SK-N-SH (cell line): ENCODE measurements at regions not wholly inside any gene's neighbourhood (a gene's known extent, or its start where the extent isn't known, plus 50 kb on each side); places are given as distances from the start of the nearest gene placed in this dataset.

Experiments used
- CTCF ChIA-PET: fragments of 300-600, 350-600 bp; formaldehyde crosslinking; extraction: SDS; loops from one replicate; lab custom pipeline; 2021; lab: Yijun Ruan, JAX
- POLR2A ChIA-PET: fragments of 350-600 bp; sonication (Branson Sonifier 250); formaldehyde crosslinking; extraction: SDS; loops from one replicate; lab custom pipeline; 2020; ENCODE audit warnings: antibody characterized with exemption, inconsistent platforms; lab: Yijun Ruan, JAX
- DNase-seq: peaks from one replicate; pipeline ENCODE4 v3.0.0; 2012
- H2AFZ ChIP-seq: fragments of 200-600 bp; sonication (generic); 2 replicates; pipeline ENCODE4 v1.8.1; 2016; ENCODE audit warnings: antibody characterized with exemption, mild to moderate bottlenecking, low read depth
- H3F3A ChIP-seq: fragments of 200-600 bp; sonication (generic); replicated peaks from 2 replicates; pipeline ENCODE3; 2016; ENCODE audit warnings: antibody characterized with exemption, mild to moderate bottlenecking; ENCODE audit not compliant: insufficient read depth
- H3K27ac ChIP-seq, 2 experiments: fragments of 200-500 bp in 1 of 2; fragments of 200-600 bp in 1 of 2; sonication (Bioruptor generic) in 1 of 2; sonication (generic), shearing (Covaris generic) in 1 of 2; 2 replicates each; pipeline versions ENCODE4 v1.5.1 to v1.6.1; 2014 to 2016; ENCODE audit warnings: low read depth in 2 of 2, inconsistent platforms in 1 of 2, low read length in 1 of 2, mild to moderate bottlenecking in 1 of 2, mixed read lengths in 1 of 2
- H3K27me3 ChIP-seq: fragments of 200-600 bp; sonication (generic), shearing (Covaris generic); 2 replicates; pipeline ENCODE4 v1.6.1; 2016; ENCODE audit warnings: mixed run types; ENCODE audit not compliant: insufficient read depth
- H3K36me3 ChIP-seq, 2 experiments: fragments of 200-500 bp in 1 of 2; fragments of 200-600 bp in 1 of 2; sonication (Bioruptor generic) in 1 of 2; sonication (generic) in 1 of 2; replicated peaks in 1 of 2; 2 replicates each; pipeline versions ENCODE3 to v1.5.1; 2014 to 2016; ENCODE audit warnings: low read length in 1 of 2, mild to moderate bottlenecking in 1 of 2; ENCODE audit not compliant: insufficient read depth in 2 of 2, control insufficient read depth in 1 of 2
- H3K4me1 ChIP-seq, 2 experiments: fragments of 200-500 bp in 1 of 2; fragments of 200-600 bp in 1 of 2; sonication (Bioruptor generic) in 1 of 2; sonication (generic), shearing (Covaris generic) in 1 of 2; 2 replicates each; pipeline versions ENCODE4 v1.5.1 to v1.6.1; 2014 to 2016; ENCODE audit warnings: low read depth in 1 of 2, low read length in 1 of 2, mixed run types in 1 of 2; ENCODE audit not compliant: insufficient read depth in 2 of 2, control insufficient read depth in 1 of 2
- H3K4me2 ChIP-seq: fragments of 200-600 bp; sonication (generic), shearing (Covaris generic); 2 replicates; pipeline ENCODE4 v1.6.1; 2017; ENCODE audit warnings: mixed run types
- H3K4me3 ChIP-seq, 2 experiments: fragments of 200-500 bp in 1 of 2; fragments of 200-600 bp in 1 of 2; sonication (Bioruptor generic) in 1 of 2; sonication (generic), shearing (Covaris generic) in 1 of 2; 2 replicates each; pipeline versions ENCODE4 v1.5.1 to v1.8.1; 2014 to 2016; ENCODE audit warnings: low read depth in 2 of 2, inconsistent platforms in 1 of 2, low read length in 1 of 2, mild to moderate bottlenecking in 1 of 2, mixed read lengths in 1 of 2, moderate library complexity in 1 of 2
- H3K79me2 ChIP-seq: fragments of 200-600 bp; sonication (generic); 2 replicates; pipeline ENCODE4 v1.8.1; 2017; ENCODE audit warnings: mild to moderate bottlenecking; ENCODE audit not compliant: insufficient read depth
- H3K9ac ChIP-seq: fragments of 200-600 bp; sonication (generic); 2 replicates; pipeline ENCODE4 v1.6.1; 2017; ENCODE audit warnings: mixed run types
- H3K9me2 ChIP-seq: fragments of 200-600 bp; sonication (generic); 2 replicates; pipeline ENCODE4 v1.6.1; 2017; ENCODE audit warnings: mixed run types
- H3K9me3 ChIP-seq: fragments of 200-600 bp; sonication (generic); 2 replicates; pipeline ENCODE4 v1.6.1; 2017; ENCODE audit warnings: mixed run types, mild to moderate bottlenecking, moderate library complexity
- H4K20me1 ChIP-seq: fragments of 200-600 bp; sonication (generic); 2 replicates; pipeline ENCODE4 v1.6.1; 2017; ENCODE audit warnings: mild to moderate bottlenecking, mixed run types; ENCODE audit not compliant: insufficient read depth
- CHD2 ChIP-seq: fragments of 150-350 bp; IDR thresholded peaks from 2 replicates; pipeline ENCODE4 v1.6.1; 2018; ENCODE audit warnings: low read length; ENCODE audit not compliant: partially characterized antibody
- ELF1 ChIP-seq: IDR thresholded peaks from 2 replicates; pipeline ENCODE4 v1.4.0; 2012
- EP300 ChIP-seq, 2 experiments: IDR thresholded peaks; 2 replicates each; pipeline versions ENCODE4 v1.4.0 to v1.6.1; 2012; ENCODE audit warnings: borderline replicate concordance in 1 of 2, low read depth in 1 of 2, low read length in 1 of 2
- FOSL2 ChIP-seq: IDR thresholded peaks from 2 replicates; pipeline ENCODE4 v1.4.0; 2012; ENCODE audit warnings: low read depth, mild to moderate bottlenecking, moderate library complexity, borderline replicate concordance
- GATA2 ChIP-seq: sonication (generic); formaldehyde crosslinking; IDR thresholded peaks from 2 replicates; pipeline ENCODE4 v1.5.0; 2020; ENCODE audit warnings: mild to moderate bottlenecking, missing genetic modification reagents
- MEF2A ChIP-seq: IDR thresholded peaks from 2 replicates; pipeline ENCODE4 v1.4.0; 2012; ENCODE audit warnings: low read depth, borderline replicate concordance
- NRF1 ChIP-seq: IDR thresholded peaks from 2 replicates; pipeline ENCODE4 v1.6.1; 2012; ENCODE audit warnings: low read depth, mild to moderate bottlenecking, low read length
- RAD21 ChIP-seq: IDR thresholded peaks from 2 replicates; pipeline ENCODE4 v1.6.1; 2012; ENCODE audit warnings: mild to moderate bottlenecking, low read length
- RCOR1 ChIP-seq: fragments of 150-350 bp; IDR thresholded peaks from 2 replicates; pipeline ENCODE4 v1.6.1; 2017; ENCODE audit warnings: antibody characterized with exemption, low read length
- RXRA ChIP-seq: IDR thresholded peaks from 2 replicates; pipeline ENCODE4 v1.4.0; 2012; ENCODE audit warnings: low read depth, mild to moderate bottlenecking, borderline replicate concordance
- TAF1 ChIP-seq: IDR thresholded peaks from 2 replicates; pipeline ENCODE4 v1.6.1; 2012; ENCODE audit warnings: low read depth, mild to moderate bottlenecking, low read length, moderate library complexity, borderline replicate concordance
- WGBS: methylation state at CpG from one replicate; pipeline ENCODE4 v1.1.6; 2017; ENCODE audit warnings: low lambda C conversion rate; 5-methylcytosine and 5-hydroxymethylcytosine counted together
- TF ChIP-seq, protein P1 (sequence below): fragments of 150-350 bp; IDR thresholded peaks from 2 replicates; pipeline ENCODE4 v1.6.1; 2017; ENCODE audit warnings: antibody characterized with exemption, low read length, low read depth, borderline replicate concordance
- TF ChIP-seq, protein P2 (sequence below): fragments of 200-600 bp; sonication (generic); IDR thresholded peaks from 2 replicates; pipeline ENCODE4 v1.6.1; 2017; ENCODE audit warnings: antibody characterized with exemption, mild to moderate bottlenecking, moderate library complexity

DNA sequence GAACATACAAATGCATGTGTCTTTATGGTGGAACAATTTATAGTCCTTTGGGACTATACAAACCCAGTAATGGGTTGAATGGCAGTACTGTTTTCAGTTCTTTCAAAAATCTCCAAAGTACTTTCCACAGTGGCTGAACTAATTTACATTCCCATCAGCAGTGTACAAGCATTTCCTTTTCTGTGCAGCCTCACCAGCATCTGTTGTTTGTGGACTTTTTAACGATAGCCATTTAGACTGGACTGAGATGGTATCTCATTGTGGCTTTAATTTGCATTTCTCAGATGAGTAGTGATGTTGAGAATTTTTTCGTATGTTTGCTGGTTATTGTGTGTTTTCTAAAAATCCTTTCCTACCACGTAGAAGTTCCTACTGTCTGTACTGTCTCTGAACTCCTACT lies 327.2 kb upstream of the ZFP64 start:
- H2AFZ ChIP-seq = no peak overlapping the region
- no peak overlapping the region for H3K4me2 ChIP-seq
- H4K20me1 ChIP-seq = no peaks in the 10 kb centered on the region
- no peak overlapping the region for H3K9ac ChIP-seq
- TF ChIP-seq TAF1 (no peak), EP300 (IDR thresholded peaks at IDR 0.05; ENCODE audit: borderline replicate concordance in 1 of 2, low read depth in 1 of 2, low read length in 1 of 2) (no peak), RAD21 (no peak), MEF2A (no peak), FOSL2 (no peak), NRF1 (no peak), ELF1 (no peak), RCOR1 (no peak), GATA2 (CRISPR knock-in tag) (no peak)
- TF ChIP-seq, protein P1, sequence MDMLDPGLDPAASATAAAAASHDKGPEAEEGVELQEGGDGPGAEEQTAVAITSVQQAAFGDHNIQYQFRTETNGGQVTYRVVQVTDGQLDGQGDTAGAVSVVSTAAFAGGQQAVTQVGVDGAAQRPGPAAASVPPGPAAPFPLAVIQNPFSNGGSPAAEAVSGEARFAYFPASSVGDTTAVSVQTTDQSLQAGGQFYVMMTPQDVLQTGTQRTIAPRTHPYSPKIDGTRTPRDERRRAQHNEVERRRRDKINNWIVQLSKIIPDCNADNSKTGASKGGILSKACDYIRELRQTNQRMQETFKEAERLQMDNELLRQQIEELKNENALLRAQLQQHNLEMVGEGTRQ = no peak
- CTCF ChIA-PET = no interaction called here
- H3K79me2 ChIP-seq = no peaks in the 10 kb centered on the region
- H3K9me3 ChIP-seq = no peaks in the 10 kb centered on the region
- no peak overlapping the region for H3K27ac ChIP-seq
- POLR2A ChIA-PET = no interaction called here
- H3K36me3 ChIP-seq = no peaks in the 10 kb centered on the region
- no peak overlapping the region for H3K4me3 ChIP-seq
- no peaks in the 10 kb centered on the region for H3K27me3 ChIP-seq
- DNase-seq = no peak
- no peaks in the 10 kb centered on the region for H3K9me2 ChIP-seq
- H3F3A ChIP-seq = no peaks in the 10 kb centered on the region
- H3K4me1 ChIP-seq = no peaks in the 10 kb centered on the region; a peak in 1 of 4 replicates
- WGBS = 22% methylated on average over 3 of the region's 3 CpGs

DNA sequence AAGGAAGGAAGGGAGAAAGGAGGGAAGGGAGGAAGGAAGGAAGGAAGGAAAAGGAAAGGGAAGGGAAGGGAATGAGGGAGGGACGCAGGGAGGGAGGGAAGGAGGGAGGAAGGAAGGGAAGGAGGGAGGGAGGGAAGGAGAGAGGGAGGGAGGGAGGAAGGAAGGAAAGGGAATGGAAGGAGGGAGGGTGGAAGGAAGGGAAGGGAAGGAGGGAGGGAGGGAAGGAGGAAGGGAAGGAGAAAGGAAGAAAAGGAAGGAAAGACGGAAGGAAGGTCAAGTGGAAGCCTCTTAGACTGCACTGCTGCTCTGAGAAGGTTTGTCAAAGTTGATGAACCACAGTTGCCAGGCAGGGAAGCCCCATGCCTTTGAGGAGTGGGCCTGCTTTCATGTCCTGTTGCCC lies 324.3 kb upstream of the ZFP64 start:
- H3K79me2 ChIP-seq = no peaks in the 10 kb centered on the region
- H3K9ac ChIP-seq = no peak overlapping the region
- no peaks in the 10 kb centered on the region for H3K36me3 ChIP-seq
- POLR2A ChIA-PET = no interaction called here
- no peak overlapping the region for H3K4me3 ChIP-seq
- 17% methylated on average over 2 of the region's 2 CpGs for WGBS
- H3K27ac ChIP-seq = no peak overlapping the region
- H3K27me3 ChIP-seq = no peaks in the 10 kb centered on the region
- H4K20me1 ChIP-seq = no peaks in the 10 kb centered on the region
- no peaks in the 10 kb centered on the region for H3F3A ChIP-seq
- H3K9me3 ChIP-seq = no peaks in the 10 kb centered on the region
- H3K4me1 ChIP-seq = no peaks in the 10 kb centered on the region; a peak in 1 of 4 replicates
- no peak overlapping the region for H3K4me2 ChIP-seq
- CTCF ChIA-PET = no interaction called here
- H2AFZ ChIP-seq = no peak overlapping the region
- DNase-seq = no peak
- no peaks in the 10 kb centered on the region for H3K9me2 ChIP-seq
- TF ChIP-seq RAD21 (no peak), EP300 (IDR thresholded peaks at IDR 0.05; ENCODE audit: borderline replicate concordance in 1 of 2, low read depth in 1 of 2, low read length in 1 of 2) (no peak), RXRA (no peak), CHD2 (no peak)
- TF ChIP-seq, protein P2, sequence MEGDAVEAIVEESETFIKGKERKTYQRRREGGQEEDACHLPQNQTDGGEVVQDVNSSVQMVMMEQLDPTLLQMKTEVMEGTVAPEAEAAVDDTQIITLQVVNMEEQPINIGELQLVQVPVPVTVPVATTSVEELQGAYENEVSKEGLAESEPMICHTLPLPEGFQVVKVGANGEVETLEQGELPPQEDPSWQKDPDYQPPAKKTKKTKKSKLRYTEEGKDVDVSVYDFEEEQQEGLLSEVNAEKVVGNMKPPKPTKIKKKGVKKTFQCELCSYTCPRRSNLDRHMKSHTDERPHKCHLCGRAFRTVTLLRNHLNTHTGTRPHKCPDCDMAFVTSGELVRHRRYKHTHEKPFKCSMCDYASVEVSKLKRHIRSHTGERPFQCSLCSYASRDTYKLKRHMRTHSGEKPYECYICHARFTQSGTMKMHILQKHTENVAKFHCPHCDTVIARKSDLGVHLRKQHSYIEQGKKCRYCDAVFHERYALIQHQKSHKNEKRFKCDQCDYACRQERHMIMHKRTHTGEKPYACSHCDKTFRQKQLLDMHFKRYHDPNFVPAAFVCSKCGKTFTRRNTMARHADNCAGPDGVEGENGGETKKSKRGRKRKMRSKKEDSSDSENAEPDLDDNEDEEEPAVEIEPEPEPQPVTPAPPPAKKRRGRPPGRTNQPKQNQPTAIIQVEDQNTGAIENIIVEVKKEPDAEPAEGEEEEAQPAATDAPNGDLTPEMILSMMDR = no peak
- TF ChIP-seq, protein P1 = no peak
